ENCODE measurements at regions not wholly inside any gene's neighbourhood (a gene's known extent, or its start where the extent isn't known, plus 50 kb on each side); places are given as distances from the start of the nearest gene placed in this dataset.

DNA sequence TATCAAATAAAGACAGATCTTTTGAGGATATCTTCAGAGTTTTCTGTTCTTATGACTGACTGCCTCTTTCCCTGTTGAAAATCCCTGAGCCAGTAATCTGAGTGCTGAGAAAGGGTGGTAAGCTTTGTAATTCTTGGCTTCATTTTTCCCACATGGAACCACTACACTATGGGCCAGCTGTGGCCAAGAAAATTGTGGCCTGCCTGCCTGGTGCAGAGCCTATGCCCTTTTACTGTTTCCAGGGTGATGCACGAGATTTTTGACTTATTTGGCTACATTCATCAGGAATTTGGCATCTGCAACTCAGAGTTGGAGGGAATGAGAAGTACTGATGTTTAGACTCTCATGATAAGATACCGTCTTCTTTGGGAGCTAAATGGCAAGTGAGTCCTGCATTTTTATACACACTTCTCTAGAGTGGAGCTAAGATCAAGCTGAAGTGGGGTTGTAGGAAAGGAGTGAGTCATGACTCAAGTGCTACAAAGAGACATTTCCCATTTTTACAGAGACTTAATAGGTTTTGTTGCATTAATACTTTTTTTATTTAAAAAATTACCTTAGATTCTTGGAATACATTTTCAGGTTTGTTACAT is 328.2 kb upstream of the CDH7 start:
- no peaks in the 10 kb centered on the region for H3K9me3 ChIP-seq (ENCODE audit: low read length)
- H3K9ac ChIP-seq (ENCODE audit: low read length), result no peak overlapping the region
- no peaks in the 10 kb centered on the region for H3K79me2 ChIP-seq (replicated peaks; ENCODE audit: insufficient read depth, low read length)
- TF ChIP-seq TAF1 (IDR thresholded peaks at IDR 0.05; ENCODE audit: low read depth) (no peak), MXI1 (conservative IDR thresholded peaks at IDR 0.05; ENCODE audit: poor library complexity, severe bottlenecking) (no peak), EP300 (conservative IDR thresholded peaks at IDR 0.05; ENCODE audit: poor library complexity, severe bottlenecking) (no peak), RAD21 (conservative IDR thresholded peaks at IDR 0.05) (no peak), SMC3 (conservative IDR thresholded peaks at IDR 0.05; ENCODE audit: poor library complexity) (no peak), POLR2AphosphoS5 (IDR thresholded peaks at IDR 0.05) (no peak), EZH2 (IDR thresholded peaks at IDR 0.05; ENCODE audit: borderline replicate concordance, insufficient read depth, low read length, poor library complexity, severe bottlenecking) (no peak)
- TF ChIP-seq, protein P1, sequence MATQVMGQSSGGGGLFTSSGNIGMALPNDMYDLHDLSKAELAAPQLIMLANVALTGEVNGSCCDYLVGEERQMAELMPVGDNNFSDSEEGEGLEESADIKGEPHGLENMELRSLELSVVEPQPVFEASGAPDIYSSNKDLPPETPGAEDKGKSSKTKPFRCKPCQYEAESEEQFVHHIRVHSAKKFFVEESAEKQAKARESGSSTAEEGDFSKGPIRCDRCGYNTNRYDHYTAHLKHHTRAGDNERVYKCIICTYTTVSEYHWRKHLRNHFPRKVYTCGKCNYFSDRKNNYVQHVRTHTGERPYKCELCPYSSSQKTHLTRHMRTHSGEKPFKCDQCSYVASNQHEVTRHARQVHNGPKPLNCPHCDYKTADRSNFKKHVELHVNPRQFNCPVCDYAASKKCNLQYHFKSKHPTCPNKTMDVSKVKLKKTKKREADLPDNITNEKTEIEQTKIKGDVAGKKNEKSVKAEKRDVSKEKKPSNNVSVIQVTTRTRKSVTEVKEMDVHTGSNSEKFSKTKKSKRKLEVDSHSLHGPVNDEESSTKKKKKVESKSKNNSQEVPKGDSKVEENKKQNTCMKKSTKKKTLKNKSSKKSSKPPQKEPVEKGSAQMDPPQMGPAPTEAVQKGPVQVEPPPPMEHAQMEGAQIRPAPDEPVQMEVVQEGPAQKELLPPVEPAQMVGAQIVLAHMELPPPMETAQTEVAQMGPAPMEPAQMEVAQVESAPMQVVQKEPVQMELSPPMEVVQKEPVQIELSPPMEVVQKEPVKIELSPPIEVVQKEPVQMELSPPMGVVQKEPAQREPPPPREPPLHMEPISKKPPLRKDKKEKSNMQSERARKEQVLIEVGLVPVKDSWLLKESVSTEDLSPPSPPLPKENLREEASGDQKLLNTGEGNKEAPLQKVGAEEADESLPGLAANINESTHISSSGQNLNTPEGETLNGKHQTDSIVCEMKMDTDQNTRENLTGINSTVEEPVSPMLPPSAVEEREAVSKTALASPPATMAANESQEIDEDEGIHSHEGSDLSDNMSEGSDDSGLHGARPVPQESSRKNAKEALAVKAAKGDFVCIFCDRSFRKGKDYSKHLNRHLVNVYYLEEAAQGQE (IDR thresholded peaks at IDR 0.05; ENCODE audit: borderline replicate concordance), result no peak
- no peak overlapping the region for H3K27ac ChIP-seq (ENCODE audit: low read length)
- H3K4me2 ChIP-seq (ENCODE audit: low read length), result no peak overlapping the region
- H3K9me2 ChIP-seq (ENCODE audit: insufficient read depth, low read length), result no peaks in the 10 kb centered on the region
- no peaks in the 10 kb centered on the region for H4K20me1 ChIP-seq (ENCODE audit: insufficient read depth)
- H2AFZ ChIP-seq (ENCODE audit: low read depth, low read length), result no peak overlapping the region
- no peaks in the 10 kb centered on the region for H3K27me3 ChIP-seq (ENCODE audit: insufficient read depth, low read depth, low read length)
- no peak overlapping the region for H3K4me3 ChIP-seq (ENCODE audit: low read length)
- no peaks in the 10 kb centered on the region for H3K36me3 ChIP-seq (ENCODE audit: insufficient read depth, low read length)
- no peaks in the 10 kb centered on the region for H3F3A ChIP-seq (ENCODE audit: insufficient read depth, low read length, poor library complexity, severe bottlenecking)

DNA sequence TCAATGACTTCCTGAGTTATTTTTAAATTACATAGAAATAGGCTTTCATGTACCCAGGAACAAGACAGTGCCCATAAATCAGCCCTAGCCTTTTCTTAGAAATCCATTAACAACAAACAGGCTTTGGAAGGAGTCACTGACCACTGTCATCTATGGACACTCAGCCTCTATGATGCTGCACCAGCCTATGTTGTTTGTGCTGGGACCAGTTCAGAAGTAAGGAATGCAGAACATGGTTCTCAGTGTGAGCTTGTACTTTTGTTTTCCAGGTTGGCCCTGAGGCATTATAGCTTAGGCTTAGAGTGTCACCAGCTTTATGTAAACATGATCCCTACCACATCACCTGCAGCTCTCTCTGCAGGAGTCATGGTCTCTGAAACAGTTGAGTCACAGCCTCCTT is 335.7 kb upstream of the CDH7 start:
- TF ChIP-seq POLR2AphosphoS5 (IDR thresholded peaks at IDR 0.05), result no peak
- TF ChIP-seq, protein P1 (IDR thresholded peaks at IDR 0.05; ENCODE audit: borderline replicate concordance), result no peak
- TF ChIP-seq TAF1 (IDR thresholded peaks at IDR 0.05; ENCODE audit: low read depth), result no peak
- TF ChIP-seq MXI1 (conservative IDR thresholded peaks at IDR 0.05; ENCODE audit: poor library complexity, severe bottlenecking), result no peak
- no peak for TF ChIP-seq SMC3 (conservative IDR thresholded peaks at IDR 0.05; ENCODE audit: poor library complexity)
- TF ChIP-seq, protein P2, sequence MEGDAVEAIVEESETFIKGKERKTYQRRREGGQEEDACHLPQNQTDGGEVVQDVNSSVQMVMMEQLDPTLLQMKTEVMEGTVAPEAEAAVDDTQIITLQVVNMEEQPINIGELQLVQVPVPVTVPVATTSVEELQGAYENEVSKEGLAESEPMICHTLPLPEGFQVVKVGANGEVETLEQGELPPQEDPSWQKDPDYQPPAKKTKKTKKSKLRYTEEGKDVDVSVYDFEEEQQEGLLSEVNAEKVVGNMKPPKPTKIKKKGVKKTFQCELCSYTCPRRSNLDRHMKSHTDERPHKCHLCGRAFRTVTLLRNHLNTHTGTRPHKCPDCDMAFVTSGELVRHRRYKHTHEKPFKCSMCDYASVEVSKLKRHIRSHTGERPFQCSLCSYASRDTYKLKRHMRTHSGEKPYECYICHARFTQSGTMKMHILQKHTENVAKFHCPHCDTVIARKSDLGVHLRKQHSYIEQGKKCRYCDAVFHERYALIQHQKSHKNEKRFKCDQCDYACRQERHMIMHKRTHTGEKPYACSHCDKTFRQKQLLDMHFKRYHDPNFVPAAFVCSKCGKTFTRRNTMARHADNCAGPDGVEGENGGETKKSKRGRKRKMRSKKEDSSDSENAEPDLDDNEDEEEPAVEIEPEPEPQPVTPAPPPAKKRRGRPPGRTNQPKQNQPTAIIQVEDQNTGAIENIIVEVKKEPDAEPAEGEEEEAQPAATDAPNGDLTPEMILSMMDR (IDR thresholded peaks at IDR 0.05; ENCODE audit: poor library complexity, severe bottlenecking), result no peak
- TF ChIP-seq EZH2 (IDR thresholded peaks at IDR 0.05; ENCODE audit: borderline replicate concordance, insufficient read depth, low read length, poor library complexity, severe bottlenecking), result no peak
- no peak for TF ChIP-seq EP300 (conservative IDR thresholded peaks at IDR 0.05; ENCODE audit: poor library complexity, severe bottlenecking)
- no peak for TF ChIP-seq RAD21 (conservative IDR thresholded peaks at IDR 0.05)
- Histone ChIP-seq H3K4me2 (ENCODE audit: low read length) (no peak overlapping the region), H3K9ac (ENCODE audit: low read length) (no peak overlapping the region), H2AFZ (ENCODE audit: low read depth, low read length) (no peak overlapping the region), H4K20me1 (ENCODE audit: insufficient read depth) (no peaks in the 10 kb centered on the region), H3F3A (ENCODE audit: insufficient read depth, low read length, poor library complexity, severe bottlenecking) (no peaks in the 10 kb centered on the region), H3K4me3 (ENCODE audit: low read length) (no peak overlapping the region), H3K79me2 (replicated peaks; ENCODE audit: insufficient read depth, low read length) (no peaks in the 10 kb centered on the region), H3K27ac (ENCODE audit: low read length) (no peak overlapping the region), H3K36me3 (ENCODE audit: insufficient read depth, low read length) (no peaks in the 10 kb centered on the region), H3K27me3 (ENCODE audit: insufficient read depth, low read depth, low read length) (no peaks in the 10 kb centered on the region), H3K9me2 (ENCODE audit: insufficient read depth, low read length) (no peaks in the 10 kb centered on the region), H3K9me3 (ENCODE audit: low read length) (no peaks in the 10 kb centered on the region)

Measured in neural cell (in vitro differentiated cells).